ENCODE measurements at regions not wholly inside any gene's neighbourhood (a gene's known extent, or its start where the extent isn't known, plus 50 kb on each side); places are given as distances from the start of the nearest gene placed in this dataset.

DNA sequence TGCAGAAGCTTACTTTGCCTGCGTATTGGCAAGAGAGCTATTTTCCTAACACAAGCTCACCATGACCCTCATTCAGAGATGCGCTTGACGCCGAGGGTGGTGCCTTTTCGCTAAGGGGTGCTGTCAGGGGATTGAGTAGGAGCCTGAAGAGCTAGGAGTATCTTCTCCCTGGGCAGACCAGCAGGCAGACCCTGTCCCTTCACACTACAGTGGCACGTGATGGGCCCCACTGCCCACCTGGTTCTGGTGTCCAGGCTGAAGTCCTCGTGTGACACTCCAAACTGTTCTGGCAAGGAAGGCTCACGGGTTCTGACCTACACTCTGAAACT lies 198.3 kb downstream of the AUH start:
- no peaks in the 10 kb centered on the region for H3K27me3 ChIP-seq (ENCODE audit: control insufficient read depth, insufficient read depth, low read length)
- TF ChIP-seq, protein P1, sequence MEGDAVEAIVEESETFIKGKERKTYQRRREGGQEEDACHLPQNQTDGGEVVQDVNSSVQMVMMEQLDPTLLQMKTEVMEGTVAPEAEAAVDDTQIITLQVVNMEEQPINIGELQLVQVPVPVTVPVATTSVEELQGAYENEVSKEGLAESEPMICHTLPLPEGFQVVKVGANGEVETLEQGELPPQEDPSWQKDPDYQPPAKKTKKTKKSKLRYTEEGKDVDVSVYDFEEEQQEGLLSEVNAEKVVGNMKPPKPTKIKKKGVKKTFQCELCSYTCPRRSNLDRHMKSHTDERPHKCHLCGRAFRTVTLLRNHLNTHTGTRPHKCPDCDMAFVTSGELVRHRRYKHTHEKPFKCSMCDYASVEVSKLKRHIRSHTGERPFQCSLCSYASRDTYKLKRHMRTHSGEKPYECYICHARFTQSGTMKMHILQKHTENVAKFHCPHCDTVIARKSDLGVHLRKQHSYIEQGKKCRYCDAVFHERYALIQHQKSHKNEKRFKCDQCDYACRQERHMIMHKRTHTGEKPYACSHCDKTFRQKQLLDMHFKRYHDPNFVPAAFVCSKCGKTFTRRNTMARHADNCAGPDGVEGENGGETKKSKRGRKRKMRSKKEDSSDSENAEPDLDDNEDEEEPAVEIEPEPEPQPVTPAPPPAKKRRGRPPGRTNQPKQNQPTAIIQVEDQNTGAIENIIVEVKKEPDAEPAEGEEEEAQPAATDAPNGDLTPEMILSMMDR (IDR thresholded peaks at IDR 0.05; ENCODE audit: insufficient read depth, low read depth, low read length) = no peak
- no peak overlapping the region for H3K4me3 ChIP-seq (ENCODE audit: low read depth, low read length)
- H3K36me3 ChIP-seq (ENCODE audit: control insufficient read depth, insufficient read depth, low read length) = no peaks in the 10 kb centered on the region
- ChIA-PET POLR2A (no interaction called here), CTCF (no interaction called here)
- DNase-seq (ENCODE audit: low read depth) = no peak

DNA sequence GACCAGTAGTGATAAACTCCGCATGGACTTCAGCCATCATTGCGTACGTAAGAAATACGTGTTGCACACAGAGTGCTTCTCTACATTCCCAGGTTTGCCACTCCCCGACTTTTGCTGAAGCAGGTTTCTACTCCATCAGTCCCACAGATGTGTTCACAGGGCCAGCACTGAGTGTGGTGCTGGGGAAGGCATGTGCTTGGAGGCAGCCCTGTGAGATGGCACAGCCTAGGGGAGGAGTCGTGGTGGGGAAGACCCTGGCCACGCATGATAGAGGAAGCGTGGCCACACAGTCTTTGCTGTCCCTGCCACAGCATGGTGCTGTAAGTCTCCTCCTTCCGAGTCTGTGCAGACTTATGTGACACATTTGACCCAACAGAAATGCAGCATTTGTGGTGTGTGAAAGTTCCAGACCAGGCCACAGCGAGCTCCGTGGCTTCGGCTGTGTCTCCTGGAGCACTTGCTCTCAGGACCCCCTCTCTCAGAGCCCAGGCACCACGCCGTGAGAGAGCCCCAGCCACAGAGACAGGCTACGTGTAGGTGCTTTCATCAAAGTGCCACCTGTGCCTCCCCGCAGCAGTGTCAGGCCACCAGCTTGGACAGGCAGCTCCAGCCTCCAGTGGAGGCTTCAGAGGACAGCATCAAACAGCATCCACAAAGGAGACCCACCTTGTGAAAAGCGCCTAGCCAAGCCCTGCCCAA lies 197.8 kb downstream of the AUH start:
- ChIA-PET POLR2A (interaction anchor here (0.6 to 0.7 kb wide), 2 partner anchors 13 to 29 kb away, joined by 3 read pairs; no protein-coding TSS in a partner anchor), CTCF (interaction anchor here (0.6 kb wide), 1 partner anchor 15 kb away, joined by 3 read pairs; no protein-coding TSS in a partner anchor)
- TF ChIP-seq, protein P1 (IDR thresholded peaks at IDR 0.05; ENCODE audit: insufficient read depth, low read depth, low read length) = no peak
- Histone ChIP-seq H3K4me3 (ENCODE audit: low read depth, low read length) (no peak overlapping the region), H3K36me3 (ENCODE audit: control insufficient read depth, insufficient read depth, low read length) (no peaks in the 10 kb centered on the region), H3K27me3 (ENCODE audit: control insufficient read depth, insufficient read depth, low read length) (no peaks in the 10 kb centered on the region)
- no peak for DNase-seq (ENCODE audit: low read depth)
